ENCODE measurements at regions not wholly inside any gene's neighbourhood (a gene's known extent, or its start where the extent isn't known, plus 50 kb on each side); places are given as distances from the start of the nearest gene placed in this dataset.

- Histone ChIP-seq H4K20me1 (ENCODE audit: control insufficient read depth, extremely low read depth, insufficient read depth, low read length) (no peaks in the 10 kb centered on the region), H2AFZ (ENCODE audit: low read length) (no peak overlapping the region), H3K4me3 (replicated peaks in 1 of 4; ENCODE audit: control extremely low read depth in 1 of 4, insufficient read depth in 1 of 4, low read depth in 3 of 4, low read length in 4 of 4) (no peak overlapping the region)
These were observed 797.6 kb downstream of the ROBO2 start for GRCh38 chr3:77837456-77838025.

GRCh38 chr3:77859156-77859555 is 819.3 kb downstream of the ROBO2 start:
- H4K20me1 ChIP-seq (ENCODE audit: control insufficient read depth, extremely low read depth, insufficient read depth, low read length): no peaks in the 10 kb centered on the region
- TF ChIP-seq EZH2 (IDR thresholded peaks at IDR 0.05; ENCODE audit: low read length, missing control alignments) (no peak), CTCF (conservative IDR thresholded peaks at IDR 0.05 in 1 of 2, IDR thresholded peaks at IDR 0.05 in 1 of 2; ENCODE audit: low read depth in 1 of 2, low read length in 2 of 2) (no peak)
- DNase-seq (ENCODE audit: low read depth in 2 of 2): no peak

More at GRCh38 chr3:77837456-77838025, 797.6 kb downstream of the ROBO2 start:
- H3K9ac ChIP-seq (ENCODE audit: insufficient read depth, low read length): no peak overlapping the region
- H3K27ac ChIP-seq (ENCODE audit: insufficient read depth, low read length): no peak overlapping the region
- no peaks in the 10 kb centered on the region for H3K4me1 ChIP-seq (ENCODE audit: control insufficient read depth, extremely low read depth, insufficient read depth, low read length)
- H3K79me2 ChIP-seq (ENCODE audit: control insufficient read depth, insufficient read depth, low read length): no peaks in the 10 kb centered on the region
- no peaks in the 10 kb centered on the region for H3K9me3 ChIP-seq (ENCODE audit: control insufficient read depth, insufficient read depth, low read depth, low read length)
- H3K27me3 ChIP-seq (ENCODE audit: control insufficient read depth, insufficient read depth, low read length): no peaks in the 10 kb centered on the region
- no peaks in the 10 kb centered on the region for H3K36me3 ChIP-seq (ENCODE audit: control insufficient read depth, insufficient read depth, low read length)
- DNase-seq (ENCODE audit: low read depth in 2 of 2): no peak
- H3K4me2 ChIP-seq (ENCODE audit: extremely low read depth, insufficient read depth, low read length): no peak overlapping the region
- TF ChIP-seq EZH2 (IDR thresholded peaks at IDR 0.05; ENCODE audit: low read length, missing control alignments) (no peak), CTCF (conservative IDR thresholded peaks at IDR 0.05 in 1 of 2, IDR thresholded peaks at IDR 0.05 in 1 of 2; ENCODE audit: low read depth in 1 of 2, low read length in 2 of 2) (no peak)

GRCh38 chr3:77868725-77869124 is 828.8 kb downstream of the ROBO2 start:
- Histone ChIP-seq H3K9ac (ENCODE audit: insufficient read depth, low read length) (no peak overlapping the region), H3K36me3 (ENCODE audit: control insufficient read depth, insufficient read depth, low read length) (no peaks in the 10 kb centered on the region), H3K27ac (ENCODE audit: insufficient read depth, low read length) (no peak overlapping the region), H4K20me1 (ENCODE audit: control insufficient read depth, extremely low read depth, insufficient read depth, low read length) (no peaks in the 10 kb centered on the region), H3K4me3 (replicated peaks in 1 of 4; ENCODE audit: control extremely low read depth in 1 of 4, insufficient read depth in 1 of 4, low read depth in 3 of 4, low read length in 4 of 4) (no peak overlapping the region), H2AFZ (ENCODE audit: low read length) (no peak overlapping the region), H3K27me3 (ENCODE audit: control insufficient read depth, insufficient read depth, low read length) (no peaks in the 10 kb centered on the region), H3K9me3 (ENCODE audit: control insufficient read depth, insufficient read depth, low read depth, low read length) (no peaks in the 10 kb centered on the region), H3K4me2 (ENCODE audit: extremely low read depth, insufficient read depth, low read length) (no peak overlapping the region), H3K79me2 (ENCODE audit: control insufficient read depth, insufficient read depth, low read length) (no peaks in the 10 kb centered on the region), H3K4me1 (ENCODE audit: control insufficient read depth, extremely low read depth, insufficient read depth, low read length) (no peaks in the 10 kb centered on the region)
- no peak for TF ChIP-seq CTCF (conservative IDR thresholded peaks at IDR 0.05 in 1 of 2, IDR thresholded peaks at IDR 0.05 in 1 of 2; ENCODE audit: low read depth in 1 of 2, low read length in 2 of 2)
- TF ChIP-seq EZH2 (IDR thresholded peaks at IDR 0.05; ENCODE audit: low read length, missing control alignments): no peak
- peak in 1 of 2 donors; percentile 5 for DNase-seq (ENCODE audit: low read depth in 2 of 2)

More at GRCh38 chr3:77859156-77859555, 819.3 kb downstream of the ROBO2 start:
- Histone ChIP-seq H2AFZ (ENCODE audit: low read length) (no peak overlapping the region), H3K9ac (ENCODE audit: insufficient read depth, low read length) (no peak overlapping the region), H3K36me3 (ENCODE audit: control insufficient read depth, insufficient read depth, low read length) (no peaks in the 10 kb centered on the region), H3K27ac (ENCODE audit: insufficient read depth, low read length) (no peak overlapping the region), H3K79me2 (ENCODE audit: control insufficient read depth, insufficient read depth, low read length) (no peaks in the 10 kb centered on the region), H3K4me3 (replicated peaks in 1 of 4; ENCODE audit: control extremely low read depth in 1 of 4, insufficient read depth in 1 of 4, low read depth in 3 of 4, low read length in 4 of 4) (no peak overlapping the region), H3K9me3 (ENCODE audit: control insufficient read depth, insufficient read depth, low read depth, low read length) (no peaks in the 10 kb centered on the region), H3K4me2 (ENCODE audit: extremely low read depth, insufficient read depth, low read length) (no peak overlapping the region), H3K4me1 (ENCODE audit: control insufficient read depth, extremely low read depth, insufficient read depth, low read length) (no peaks in the 10 kb centered on the region), H3K27me3 (ENCODE audit: control insufficient read depth, insufficient read depth, low read length) (no peaks in the 10 kb centered on the region)

Measured in fibroblast of lung (primary cell).